ENCODE measurements at regions not wholly inside any gene's neighbourhood (a gene's known extent, or its start where the extent isn't known, plus 50 kb on each side); places are given as distances from the start of the nearest gene placed in this dataset.

DNA sequence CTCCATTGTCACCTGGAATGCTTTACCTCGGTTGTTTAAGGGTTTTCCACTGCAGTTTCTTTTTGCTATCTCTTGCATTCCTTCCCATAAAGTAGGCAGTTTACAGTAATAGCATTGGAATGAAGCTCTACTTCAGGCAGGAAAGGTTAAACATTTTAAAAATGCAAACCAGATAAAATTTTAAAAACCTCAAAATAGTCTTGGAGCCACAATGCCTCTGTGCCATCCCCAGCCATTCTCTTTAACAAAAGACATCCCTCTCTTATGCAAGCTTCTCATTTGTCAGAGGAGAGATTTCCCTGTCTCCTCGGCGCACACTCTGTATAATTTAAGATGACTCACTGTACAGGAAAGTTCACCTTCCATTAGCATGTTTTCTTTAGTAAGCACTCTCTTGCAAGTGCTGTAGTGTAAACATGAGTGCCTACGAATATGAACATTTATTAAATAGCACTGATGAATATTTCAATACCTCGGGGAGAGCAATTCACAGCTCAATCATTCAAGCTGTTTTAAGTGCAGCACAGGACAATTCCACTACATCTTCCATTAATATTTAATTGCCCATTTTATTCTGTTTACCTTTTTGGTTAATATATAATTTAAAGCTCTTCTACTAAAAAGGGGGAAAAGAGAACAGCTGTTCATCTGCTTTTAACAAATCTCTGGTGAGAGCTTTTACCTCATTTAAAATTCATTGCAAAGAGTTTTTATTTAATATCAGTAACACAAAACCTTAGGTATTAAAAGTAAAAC lies 343.6 kb downstream of the SPATA31D1 start:
- no peak for DNase-seq
- H3K27me3 ChIP-seq (ENCODE audit: insufficient read depth in 3 of 3, low read length in 2 of 3) = no peaks in the 10 kb centered on the region
- peak; percentile 85 to 93 (median 88) for ATAC-seq
- peak overlapping the region; percentile 74 for H3K27ac ChIP-seq
- TF ChIP-seq CTCF (IDR thresholded peaks at IDR 0.05) = no peak
- no peak overlapping the region for H3K4me3 ChIP-seq
- 30 to 40% (median 37%) methylated on average over 5 of the region's 5 CpGs for WGBS, 3 donors
- H3K36me3 ChIP-seq (ENCODE audit: insufficient read depth in 1 of 2, low read depth in 1 of 2) = no peaks in the 10 kb centered on the region
- no peaks in the 10 kb centered on the region for H3K9me3 ChIP-seq
- intact Hi-C loops (cut with DNase I) = loop anchor here in 1 of 2 donors (2.0 kb wide), 1 partner anchor 37 kb away; no protein-coding TSS in a partner anchor
- H3K4me1 ChIP-seq = peaks cover 14% of the 10 kb centered on the region

- H3K27me3 ChIP-seq (ENCODE audit: insufficient read depth in 3 of 3, low read length in 2 of 3) = no peaks in the 10 kb centered on the region
- H3K27ac ChIP-seq = peak overlapping the region; percentile 74
- no peak overlapping the region for H3K4me3 ChIP-seq
- DNase-seq (peak; percentile 23 to 59), ATAC-seq (peak; percentile 95 to 98 (median 96))
- no peaks in the 10 kb centered on the region for H3K36me3 ChIP-seq (ENCODE audit: insufficient read depth in 1 of 2, low read depth in 1 of 2)
- 25 to 29% (median 29%) methylated on average over 6 of the region's 6 CpGs for whole genome bisulfite sequencing, 3 donors
- peaks cover 14% of the 10 kb centered on the region for H3K4me1 ChIP-seq
- no peak for TF ChIP-seq CTCF (IDR thresholded peaks at IDR 0.05)
- intact Hi-C loops (cut with DNase I) = loop anchor here in 1 of 2 donors (2.0 kb wide), 1 partner anchor 38 kb away; no protein-coding TSS in a partner anchor
- H3K9me3 ChIP-seq = no peaks in the 10 kb centered on the region
Observed at GRCh38 chr9:82332774-82333152, 344.2 kb downstream of the SPATA31D1 start.

DNA sequence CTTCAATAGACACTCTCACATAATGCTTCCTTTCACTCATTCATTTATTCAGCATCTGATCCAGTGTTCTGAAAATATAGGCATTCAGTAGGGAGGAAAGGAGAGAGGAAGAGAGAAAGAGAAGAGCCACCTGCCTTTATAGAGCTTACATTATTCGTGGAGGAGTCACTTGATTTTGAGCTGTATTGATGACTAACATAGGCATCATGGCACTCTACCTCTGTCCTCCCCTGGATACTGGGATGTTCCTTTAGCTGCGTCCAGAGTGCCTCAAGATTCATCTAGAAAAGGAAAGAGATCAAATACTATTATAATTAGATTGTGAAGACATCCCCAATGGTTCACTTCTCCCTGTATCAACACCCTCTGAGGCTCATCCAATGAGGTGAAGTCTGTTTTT lies 345.1 kb downstream of the SPATA31D1 start:
- ATAC-seq = no peak
- H3K4me3 ChIP-seq = no peak overlapping the region
- no peaks in the 10 kb centered on the region for H3K27me3 ChIP-seq (ENCODE audit: insufficient read depth in 3 of 3, low read length in 2 of 3)
- intact Hi-C loops (cut with DNase I) = loop anchor here in 1 of 2 donors (2.0 kb wide), 1 partner anchor 39 kb away; no protein-coding TSS in a partner anchor
- no peak for TF ChIP-seq CTCF (IDR thresholded peaks at IDR 0.05)
- no peak for DNase-seq
- no peaks in the 10 kb centered on the region for H3K9me3 ChIP-seq
- peaks cover 14% of the 10 kb centered on the region for H3K4me1 ChIP-seq
- WGBS, 3 donors = 63 to 92% (median 86%) methylated on average over 2 of the region's 2 CpGs
- H3K27ac ChIP-seq = peak overlapping the region; percentile 74
- H3K36me3 ChIP-seq (ENCODE audit: insufficient read depth in 1 of 2, low read depth in 1 of 2) = no peaks in the 10 kb centered on the region

DNA sequence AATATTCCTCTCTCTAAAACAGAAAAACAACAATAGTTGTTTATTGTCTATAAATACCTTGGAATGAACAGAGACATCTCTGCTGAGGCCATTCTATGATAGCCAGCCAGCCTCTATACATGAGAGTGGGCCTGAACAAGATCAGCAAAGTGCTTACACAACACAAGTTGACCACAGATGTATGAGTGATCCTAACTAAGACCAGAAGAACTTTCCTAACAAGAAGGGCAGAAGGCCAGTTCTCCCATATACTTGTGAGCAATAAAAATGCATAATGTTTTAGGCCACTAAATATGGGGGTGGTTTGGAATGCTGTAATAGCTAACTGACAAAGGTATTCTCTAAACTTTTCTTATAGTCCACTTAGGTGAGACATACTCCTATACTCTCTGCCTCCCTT lies 345.7 kb downstream of the SPATA31D1 start:
- ATAC-seq (no peak), DNase-seq (no peak)
- TF ChIP-seq CTCF (IDR thresholded peaks at IDR 0.05) = no peak
- no peaks in the 10 kb centered on the region for H3K36me3 ChIP-seq (ENCODE audit: insufficient read depth in 1 of 2, low read depth in 1 of 2)
- intact Hi-C loops (cut with DNase I) = no loop called here
- peaks cover 14% of the 10 kb centered on the region for H3K4me1 ChIP-seq
- H3K27ac ChIP-seq = no peak overlapping the region
- no peak overlapping the region for H3K4me3 ChIP-seq
- H3K27me3 ChIP-seq (ENCODE audit: insufficient read depth in 3 of 3, low read length in 2 of 3) = no peaks in the 10 kb centered on the region
- H3K9me3 ChIP-seq = no peaks in the 10 kb centered on the region

DNA sequence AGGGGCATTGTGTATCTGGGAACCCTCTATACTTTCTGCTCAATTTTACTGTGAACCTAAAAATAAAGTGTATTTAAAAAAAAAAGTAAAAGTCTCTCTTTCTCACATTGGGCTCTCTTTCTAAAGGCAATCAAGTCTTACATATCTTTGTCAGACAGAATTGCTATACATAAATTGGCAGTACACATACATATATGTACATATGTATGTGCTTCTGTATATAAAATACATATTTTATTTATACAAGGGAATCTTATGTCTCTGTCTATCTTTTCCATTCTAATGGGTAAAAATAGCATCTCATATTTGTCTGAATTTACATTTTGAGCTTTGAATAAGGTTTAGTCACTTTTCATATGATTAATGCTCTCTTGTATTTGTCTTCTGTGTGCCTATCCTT lies 348.8 kb downstream of the SPATA31D1 start:
- peaks cover 5% of the 10 kb centered on the region for H3K4me1 ChIP-seq
- ATAC-seq (no peak), DNase-seq (no peak)
- H3K9me3 ChIP-seq = no peaks in the 10 kb centered on the region
- no peaks in the 10 kb centered on the region for H3K36me3 ChIP-seq (ENCODE audit: insufficient read depth in 1 of 2, low read depth in 1 of 2)
- no peak overlapping the region for H3K4me3 ChIP-seq
- H3K27me3 ChIP-seq (ENCODE audit: insufficient read depth in 3 of 3, low read length in 2 of 3) = peaks cover 0 to 2% (median 0%) of the 10 kb centered on the region in 3 donors
- H3K27ac ChIP-seq = no peak overlapping the region
- no peak for TF ChIP-seq CTCF (IDR thresholded peaks at IDR 0.05)
- intact Hi-C loops (cut with DNase I) = no loop called here

Measured in psoas muscle (tissue), 7 donors.